GM12891 (cell line): ENCODE measurements at regions not wholly inside any gene's neighbourhood (a gene's known extent, or its start where the extent isn't known, plus 50 kb on each side); places are given as distances from the start of the nearest gene placed in this dataset.

Experiments
- POLR2A ChIP-seq: IDR thresholded peaks from 2 replicates; pipeline ENCODE4 v1.6.1; 2011; ENCODE audit warnings: low read depth, low read length, control low read depth
- TAF1 ChIP-seq: IDR thresholded peaks from 2 replicates; pipeline ENCODE4 v1.6.1; 2011; ENCODE audit warnings: low read depth, low read length, control low read depth

DNA sequence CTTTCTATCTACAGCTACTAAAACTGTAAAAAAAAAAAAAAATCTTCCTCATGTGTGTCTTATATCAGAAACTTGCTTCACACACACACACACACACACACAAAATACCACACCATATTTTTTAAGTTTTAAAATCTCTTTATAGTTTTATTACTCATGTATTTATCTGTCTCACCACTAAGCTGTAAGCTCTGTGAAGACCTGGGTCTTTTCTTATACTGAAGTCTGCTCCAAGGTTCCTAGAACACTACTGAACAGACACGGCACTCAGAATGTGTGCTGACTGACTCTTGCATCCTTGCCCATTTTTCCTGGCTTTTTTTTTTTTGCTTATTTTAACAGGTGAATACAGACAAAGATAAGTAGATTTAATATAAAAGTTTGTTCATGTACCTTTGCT lies 135.6 kb upstream of the CXXC4 start:
- TF ChIP-seq POLR2A = no peak
- TF ChIP-seq TAF1 = no peak
